Mesodermal cell (in vitro differentiated cells): ENCODE measurements at regions not wholly inside any gene's neighbourhood (a gene's known extent, or its start where the extent isn't known, plus 50 kb on each side); places are given as distances from the start of the nearest gene placed in this dataset.

Source experiments
- H3K27ac ChIP-seq: 2 replicates; pipeline ENCODE4 v1.7.0; 2013; ENCODE audit warnings: mild to moderate bottlenecking, low read depth, low read length, moderate library complexity; ENCODE audit not compliant: severe bottlenecking
- H3K36me3 ChIP-seq: 2 replicates; pipeline ENCODE4 v1.7.1; 2013; ENCODE audit warnings: mild to moderate bottlenecking, low read length, moderate library complexity; ENCODE audit not compliant: control insufficient read depth, insufficient read depth
- H3K4me1 ChIP-seq: one replicate; pipeline ENCODE4 v1.7.1; 2013; ENCODE audit warnings: mild to moderate bottlenecking, low read length; ENCODE audit not compliant: insufficient read depth, control insufficient read depth, poor library complexity, severe bottlenecking
- H3K4me3 ChIP-seq: 2 replicates; pipeline ENCODE4 v1.7.0; 2013; ENCODE audit warnings: low read length, control low read depth, mild to moderate bottlenecking; ENCODE audit not compliant: insufficient read depth, poor library complexity, severe bottlenecking; ENCODE audit errors: extremely low read depth
- H3K9me3 ChIP-seq: 2 replicates; pipeline ENCODE4 v1.7.1; 2013; ENCODE audit warnings: mild to moderate bottlenecking, low read length, moderate library complexity; ENCODE audit not compliant: control insufficient read depth
- WGBS, 2 experiments: methylation state at CpG; one replicate each; pipeline ENCODE4 v1.1.5; 2013; ENCODE audit warnings: missing lambda C conversion rate in 2 of 2; ENCODE audit not compliant: insufficient coverage in 2 of 2; 5-methylcytosine and 5-hydroxymethylcytosine counted together

DNA sequence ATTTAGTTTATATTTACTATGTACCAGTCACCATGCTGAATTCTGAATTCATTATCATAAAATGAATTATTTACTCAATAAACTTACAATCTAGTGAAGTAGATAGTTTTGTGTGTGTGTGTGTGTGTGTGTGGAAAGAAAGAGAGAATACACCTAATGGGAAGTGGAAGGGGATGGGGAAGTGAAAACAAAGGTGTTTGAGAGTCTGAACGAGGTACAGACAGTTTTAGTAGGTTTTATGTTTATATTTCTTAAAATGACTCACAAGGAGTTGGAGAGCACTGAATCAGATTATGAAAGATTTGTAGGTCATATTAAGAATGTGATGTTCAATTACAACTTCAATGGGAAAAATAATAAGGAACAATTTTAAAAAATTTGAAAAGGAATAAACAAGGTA, 1753.0 kb downstream of the SLITRK1 start:
- WGBS, 2 experiments: 86 to 100% methylated on average over 1 of the region's 1 CpG
- H3K9me3 ChIP-seq: no peaks in the 10 kb centered on the region
- H3K27ac ChIP-seq: no peak overlapping the region
- no peaks in the 10 kb centered on the region for H3K36me3 ChIP-seq
- no peak overlapping the region for H3K4me3 ChIP-seq
- no peaks in the 10 kb centered on the region for H3K4me1 ChIP-seq

DNA sequence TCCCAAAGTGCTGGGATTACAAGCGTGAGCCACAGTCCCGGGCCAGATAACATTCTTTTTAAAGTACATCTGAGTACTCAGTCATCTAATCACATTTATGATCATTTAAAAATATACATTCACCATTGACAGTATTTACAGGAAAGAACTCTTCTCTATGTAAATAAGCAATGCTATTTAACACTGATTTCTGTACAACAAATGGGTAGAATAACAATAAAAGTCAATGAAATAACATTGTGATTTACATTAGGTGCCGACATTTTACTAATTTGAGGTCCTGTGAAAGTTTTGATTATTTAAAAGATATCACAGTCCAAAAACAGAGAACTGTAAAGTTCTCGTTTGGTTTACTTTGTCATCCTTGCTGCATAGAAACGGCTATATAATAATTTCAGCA, 1763.7 kb downstream of the SLITRK1 start:
- H3K9me3 ChIP-seq: no peaks in the 10 kb centered on the region
- 91% methylated on average over 2 of the region's 5 CpGs; no CpG with 5 or more reads in 1 of the 2 experiments for whole genome bisulfite sequencing, 2 experiments
- no peaks in the 10 kb centered on the region for H3K4me1 ChIP-seq
- no peaks in the 10 kb centered on the region for H3K36me3 ChIP-seq
- H3K4me3 ChIP-seq: no peak overlapping the region
- H3K27ac ChIP-seq: no peak overlapping the region

DNA sequence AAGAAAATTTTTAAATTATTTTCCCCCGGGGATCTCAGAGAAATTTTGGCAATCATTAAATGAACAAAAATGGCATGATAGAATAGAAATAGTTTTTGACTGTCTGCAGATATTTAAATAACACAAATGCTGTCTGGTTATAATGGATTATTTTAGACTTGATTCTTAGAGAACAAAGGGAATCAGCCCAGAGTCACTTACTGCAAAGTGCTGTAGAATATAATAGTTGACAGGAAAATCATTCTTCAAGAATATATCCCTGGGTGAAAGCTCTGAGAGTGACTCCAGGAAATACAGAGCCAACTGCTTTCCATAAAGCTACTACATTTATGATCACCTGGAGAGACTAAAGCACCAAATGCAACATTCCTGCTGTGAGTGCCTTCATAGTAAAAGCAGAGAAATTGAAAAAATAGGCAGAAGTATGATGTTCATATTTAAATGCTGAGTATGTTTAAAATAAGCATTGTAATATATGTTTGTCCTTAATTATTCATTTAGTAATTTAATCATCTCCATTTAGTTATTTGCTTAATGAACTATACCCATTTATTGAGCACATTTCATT, 1765.8 kb downstream of the SLITRK1 start:
- no peaks in the 10 kb centered on the region for H3K4me1 ChIP-seq
- no peaks in the 10 kb centered on the region for H3K36me3 ChIP-seq
- H3K4me3 ChIP-seq: no peak overlapping the region
- H3K9me3 ChIP-seq: no peaks in the 10 kb centered on the region
- WGBS, 2 experiments: no CpG with 5 or more reads among the region's 1 CpG
- no peak overlapping the region for H3K27ac ChIP-seq

DNA sequence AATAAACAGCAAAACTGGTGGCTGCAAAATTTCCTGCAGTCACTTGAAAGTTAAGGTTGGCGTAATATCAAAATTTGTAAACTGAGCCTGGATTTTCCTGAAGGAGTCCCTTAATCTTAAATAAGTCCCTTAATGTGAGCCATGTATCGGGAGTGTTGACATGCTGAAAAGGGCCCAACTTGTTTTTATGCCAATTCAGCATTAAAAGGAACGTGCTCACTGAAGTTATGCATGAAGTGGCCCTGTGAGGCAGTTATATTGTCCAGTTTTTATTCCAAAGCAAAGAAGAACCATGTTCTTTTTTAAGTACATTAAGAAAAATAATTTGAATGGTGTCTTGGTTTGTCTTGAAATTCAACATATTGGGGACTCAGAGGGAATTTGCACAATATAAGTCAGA, 1766.9 kb downstream of the SLITRK1 start:
- Histone ChIP-seq H3K9me3 (no peaks in the 10 kb centered on the region), H3K4me1 (no peaks in the 10 kb centered on the region), H3K27ac (no peak overlapping the region), H3K4me3 (no peak overlapping the region), H3K36me3 (no peaks in the 10 kb centered on the region)
- 76 to 80% methylated on average over 1 to 3 of the region's 3 CpGs for WGBS, 2 experiments

DNA sequence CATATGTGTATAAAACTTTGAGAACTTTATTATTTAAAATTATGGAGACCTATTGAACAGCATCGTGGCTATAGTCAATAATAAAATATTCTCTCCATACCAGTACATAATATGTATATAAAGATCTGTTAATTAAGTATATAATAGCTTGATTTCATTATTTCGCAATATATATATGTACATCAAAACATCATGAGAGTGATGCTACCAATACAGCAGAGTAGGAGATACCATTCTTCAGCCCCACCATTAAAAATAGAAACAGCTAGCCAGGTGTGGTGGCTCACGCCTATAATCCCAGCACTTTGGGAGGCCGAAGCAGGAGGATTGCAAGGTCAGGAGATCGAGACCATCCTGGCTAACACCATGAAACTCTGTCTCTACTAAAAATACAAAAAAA, 1755.3 kb upstream of the SPRY2 start:
- 93% methylated on average over 2 of the region's 5 CpGs; no CpG with 5 or more reads in 1 of the 2 experiments for WGBS, 2 experiments
- H3K36me3 ChIP-seq: no peaks in the 10 kb centered on the region
- no peak overlapping the region for H3K4me3 ChIP-seq
- H3K4me1 ChIP-seq: no peaks in the 10 kb centered on the region
- H3K9me3 ChIP-seq: no peaks in the 10 kb centered on the region
- no peak overlapping the region for H3K27ac ChIP-seq

DNA sequence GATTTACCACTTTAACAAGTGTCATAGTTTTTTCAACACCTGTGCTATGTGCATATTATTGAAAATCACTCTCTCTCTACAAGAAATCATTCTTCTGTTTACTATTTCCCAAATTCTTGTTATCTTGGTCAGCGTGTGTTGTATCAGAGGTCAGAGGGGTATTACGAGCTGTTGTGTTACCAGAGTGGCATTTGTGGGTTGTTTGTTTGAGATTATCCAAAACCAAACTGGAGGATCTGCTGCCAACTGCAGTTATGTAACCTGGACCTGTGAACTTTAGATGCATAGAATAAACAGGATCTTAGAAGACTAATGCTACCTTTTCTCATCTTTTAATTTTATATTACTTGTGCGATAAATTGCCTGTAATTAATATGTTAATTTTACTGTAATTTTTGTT, 1751.4 kb upstream of the SPRY2 start:
- no peak overlapping the region for H3K27ac ChIP-seq
- H3K36me3 ChIP-seq: no peaks in the 10 kb centered on the region
- H3K4me1 ChIP-seq: no peaks in the 10 kb centered on the region
- WGBS, 2 experiments: 80% methylated on average over 1 of the region's 3 CpGs; no CpG with 5 or more reads in 1 of the 2 experiments
- no peaks in the 10 kb centered on the region for H3K9me3 ChIP-seq
- no peak overlapping the region for H3K4me3 ChIP-seq

DNA sequence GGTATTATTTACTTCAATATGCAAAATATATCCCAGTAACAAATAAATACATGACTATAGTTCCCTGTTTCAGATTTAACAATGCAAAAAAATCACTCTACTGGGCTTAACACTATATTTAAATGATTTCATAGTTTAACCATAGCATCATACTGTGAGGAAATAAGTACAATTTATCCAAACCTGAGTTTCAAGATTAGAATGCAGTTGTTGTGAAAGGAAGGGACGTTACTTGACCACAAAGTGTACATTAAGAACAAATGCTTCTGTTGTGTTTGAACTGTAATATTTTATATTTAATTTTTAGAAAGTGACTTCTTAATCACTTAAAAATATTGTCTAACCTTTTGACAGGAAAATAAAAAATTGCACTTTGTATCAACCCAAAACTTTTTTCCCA, 1747.9 kb upstream of the SPRY2 start:
- H3K36me3 ChIP-seq: no peaks in the 10 kb centered on the region
- H3K9me3 ChIP-seq: no peaks in the 10 kb centered on the region
- no CpG with 5 or more reads among the region's 1 CpG for WGBS, 2 experiments
- no peak overlapping the region for H3K4me3 ChIP-seq
- H3K4me1 ChIP-seq: no peaks in the 10 kb centered on the region
- H3K27ac ChIP-seq: no peak overlapping the region

DNA sequence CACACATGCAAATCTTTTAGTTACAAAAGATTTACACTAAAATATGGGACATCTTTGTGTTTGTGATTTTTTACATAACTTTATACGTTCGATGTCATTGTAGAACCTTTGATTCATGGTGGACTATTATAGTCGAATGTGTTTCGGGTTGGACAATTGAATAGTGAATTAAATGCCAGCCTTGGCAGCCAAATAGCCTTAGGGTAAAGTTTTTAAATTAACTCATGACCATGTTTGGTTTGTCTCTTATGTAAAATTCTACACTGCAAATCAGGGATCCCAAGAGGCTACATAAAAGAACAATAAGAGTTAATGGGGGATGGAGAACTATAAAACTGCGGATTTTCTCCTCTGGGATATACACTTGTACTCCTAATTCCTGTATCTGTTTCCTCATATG, 1735.6 kb upstream of the SPRY2 start:
- WGBS, 2 experiments: no CpG with 5 or more reads among the region's 5 CpGs
- Histone ChIP-seq H3K9me3 (no peaks in the 10 kb centered on the region), H3K27ac (no peak overlapping the region), H3K4me1 (no peaks in the 10 kb centered on the region), H3K36me3 (no peaks in the 10 kb centered on the region), H3K4me3 (no peak overlapping the region)

DNA sequence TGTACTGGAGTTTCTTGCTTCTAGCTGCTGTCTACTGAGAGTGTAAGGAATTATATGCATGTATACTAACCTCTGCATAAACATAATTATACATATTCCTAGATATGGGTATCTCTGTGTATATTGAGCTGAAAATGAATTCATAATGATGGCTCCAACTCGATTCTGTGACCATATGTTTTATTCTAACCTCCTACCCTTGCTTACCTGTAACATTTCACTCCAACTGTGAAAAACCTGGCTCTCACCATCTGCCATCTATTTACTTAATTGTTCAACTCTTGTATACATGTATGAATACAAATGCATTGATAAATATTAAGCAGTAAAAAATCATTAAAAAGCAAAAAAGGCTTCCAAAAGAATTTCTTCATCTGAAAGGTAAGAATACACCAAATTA, 1729.5 kb upstream of the SPRY2 start:
- WGBS, 2 experiments: no CpG with 5 or more reads among the region's 1 CpG
- no peak overlapping the region for H3K4me3 ChIP-seq
- H3K27ac ChIP-seq: no peak overlapping the region
- no peaks in the 10 kb centered on the region for H3K36me3 ChIP-seq
- no peaks in the 10 kb centered on the region for H3K9me3 ChIP-seq
- H3K4me1 ChIP-seq: no peaks in the 10 kb centered on the region

DNA sequence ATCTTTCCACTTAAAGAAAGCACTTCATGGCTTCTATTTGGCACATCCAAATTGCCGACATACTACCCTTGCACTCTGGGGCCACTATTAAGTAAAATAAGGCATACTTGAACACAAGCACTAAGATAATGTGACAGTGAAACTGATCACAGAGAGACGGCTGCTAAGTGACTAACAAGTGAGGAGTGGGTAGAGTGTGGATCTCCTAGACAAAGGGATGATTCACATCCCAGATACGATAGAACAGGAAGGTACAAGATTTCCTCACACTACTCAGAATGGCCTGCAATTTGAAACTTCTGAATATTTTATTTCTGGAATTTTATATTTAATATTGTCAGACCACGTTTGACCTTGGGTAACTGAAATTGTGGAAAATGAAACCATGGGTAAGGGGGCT, 1721.8 kb upstream of the SPRY2 start:
- no peak overlapping the region for H3K4me3 ChIP-seq
- H3K4me1 ChIP-seq: no peaks in the 10 kb centered on the region
- no peak overlapping the region for H3K27ac ChIP-seq
- H3K9me3 ChIP-seq: no peaks in the 10 kb centered on the region
- WGBS, 2 experiments: no CpG with 5 or more reads among the region's 4 CpGs
- no peaks in the 10 kb centered on the region for H3K36me3 ChIP-seq

DNA sequence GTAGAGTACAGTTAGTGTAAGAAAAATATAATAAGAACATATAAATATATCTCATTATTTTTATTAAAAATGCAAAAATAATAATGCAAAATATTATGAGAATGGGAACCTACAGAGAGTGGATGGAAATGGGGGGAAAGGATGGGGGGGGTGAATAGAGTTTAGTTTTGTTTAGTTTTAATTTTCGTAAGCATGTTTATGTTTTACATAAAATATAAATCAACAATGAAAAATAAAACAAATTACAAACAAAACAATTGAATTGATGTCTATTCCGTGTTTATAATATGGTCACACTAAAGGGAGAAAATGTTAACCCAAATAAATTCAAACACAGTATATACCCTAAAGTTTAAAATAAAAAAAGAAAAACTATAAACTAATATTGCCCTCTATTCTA, 1717.4 kb upstream of the SPRY2 start:
- WGBS, 2 experiments: no CpG with 5 or more reads among the region's 2 CpGs
- no peak overlapping the region for H3K4me3 ChIP-seq
- no peaks in the 10 kb centered on the region for H3K36me3 ChIP-seq
- H3K4me1 ChIP-seq: no peaks in the 10 kb centered on the region
- no peaks in the 10 kb centered on the region for H3K9me3 ChIP-seq
- no peak overlapping the region for H3K27ac ChIP-seq
